Epithelial cell of esophagus (primary cell): ENCODE measurements at regions not wholly inside any gene's neighbourhood (a gene's known extent, or its start where the extent isn't known, plus 50 kb on each side); places are given as distances from the start of the nearest gene placed in this dataset.
"Not testable (repeated sequence)": the region's sequence is repeated elsewhere in the genome, so short reads cannot be mapped to it uniquely, and the experiment has no call there.

Source experiments
- DNase-seq: peaks from one replicate; pipeline ENCODE4 v3.0.0; 2010; ENCODE audit warnings: low read depth
- H3K4me3 ChIP-seq: 2 replicates; pipeline ENCODE4 v1.5.1; 2011; ENCODE audit warnings: mild to moderate bottlenecking, low read length, control low read depth
- CTCF ChIP-seq: IDR thresholded peaks from 2 replicates; pipeline ENCODE4 v1.5.1; 2011; ENCODE audit warnings: low read depth, mild to moderate bottlenecking, low read length, control low read depth, inconsistent platforms; ENCODE audit not compliant: insufficient read depth; ENCODE audit errors: missing control alignments

GRCh38 chr9:78408388-78408787 lies 111.5 kb downstream of the PSAT1 start:
- no peak overlapping the region for H3K4me3 ChIP-seq
- no peak for TF ChIP-seq CTCF
- no peak for DNase-seq

- DNase-seq, H3K4me3 ChIP-seq: not testable (repeated sequence)
These were observed 113.1 kb downstream of the PSAT1 start for GRCh38 chr9:78409928-78410510.

GRCh38 chr9:78422309-78422708 lies 125.4 kb downstream of the PSAT1 start:
- no peak overlapping the region for H3K4me3 ChIP-seq
- no peak for TF ChIP-seq CTCF
- no peak for DNase-seq

DNA sequence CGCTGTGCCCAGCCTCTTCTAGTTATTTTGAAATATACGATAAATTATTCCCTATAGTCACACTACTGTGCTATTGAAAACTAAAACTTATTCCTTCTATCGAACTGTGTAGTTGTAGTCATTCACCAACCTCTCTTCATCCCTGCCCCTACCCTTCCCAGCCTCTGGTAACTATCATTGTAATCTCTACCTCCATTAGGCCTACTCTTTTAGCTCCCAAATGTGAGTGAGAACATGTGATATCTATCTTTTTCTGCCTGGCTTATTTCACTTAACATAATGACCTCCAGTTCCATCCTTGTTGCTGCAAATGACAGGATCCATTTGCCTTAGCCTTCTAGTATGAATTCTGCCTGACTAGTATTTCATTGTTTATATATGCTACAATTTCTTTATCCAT lies 127.4 kb downstream of the PSAT1 start:
- H3K4me3 ChIP-seq = no peak overlapping the region
- TF ChIP-seq CTCF = no peak
- DNase-seq = no peak

- no peak overlapping the region for H3K4me3 ChIP-seq
- TF ChIP-seq CTCF = no peak
- no peak for DNase-seq
These were observed 131.7 kb downstream of the PSAT1 start for GRCh38 chr9:78428640-78429039.

GRCh38 chr9:78430387-78430786 lies 133.5 kb downstream of the PSAT1 start:
- DNase-seq = no peak
- no peak for TF ChIP-seq CTCF
- H3K4me3 ChIP-seq = no peak overlapping the region

DNA sequence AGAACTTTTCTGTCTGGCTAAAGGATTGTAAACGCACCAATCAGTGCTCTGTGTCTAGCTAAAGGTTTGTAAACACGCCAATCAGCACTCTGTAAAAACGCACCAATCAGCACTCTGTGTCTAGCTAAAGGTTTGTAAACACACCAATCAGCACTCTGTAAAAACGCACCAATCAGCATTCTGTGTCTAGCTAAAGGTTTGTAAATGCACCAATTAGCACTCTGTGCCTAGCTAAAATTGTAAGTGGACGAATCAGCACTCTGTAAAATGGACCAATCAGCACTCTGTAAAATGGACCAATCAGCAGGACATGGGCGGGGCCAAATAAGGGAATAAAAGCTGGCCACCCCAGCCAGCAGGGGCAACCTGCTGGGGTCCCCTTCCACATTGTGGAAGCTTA lies 134.1 kb downstream of the PSAT1 start:
- H3K4me3 ChIP-seq, DNase-seq: not testable (repeated sequence)

DNA sequence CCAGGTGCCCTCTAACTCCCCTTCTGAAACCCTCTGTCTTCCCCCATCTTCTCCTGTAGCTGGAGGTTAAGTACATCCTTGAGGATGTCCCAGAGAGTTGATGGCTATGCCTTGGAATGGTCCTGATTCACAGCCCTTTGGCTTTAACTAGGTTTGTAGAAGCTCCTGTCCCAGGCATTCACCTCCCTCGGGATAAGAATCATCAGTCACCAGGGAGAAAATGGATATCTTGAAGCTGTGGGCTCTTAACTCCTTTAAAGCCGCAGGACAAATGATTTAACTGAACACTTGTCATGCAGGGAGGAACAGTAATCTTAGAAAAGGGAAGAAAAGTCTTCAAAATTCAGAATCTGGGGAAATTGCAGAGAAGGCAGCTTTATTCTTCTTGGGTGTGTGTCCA lies 139.9 kb downstream of the PSAT1 start:
- H3K4me3 ChIP-seq = no peak overlapping the region
- no peak for TF ChIP-seq CTCF
- no peak for DNase-seq
